ENCODE measurements at regions not wholly inside any gene's neighbourhood (a gene's known extent, or its start where the extent isn't known, plus 50 kb on each side); places are given as distances from the start of the nearest gene placed in this dataset.

DNA sequence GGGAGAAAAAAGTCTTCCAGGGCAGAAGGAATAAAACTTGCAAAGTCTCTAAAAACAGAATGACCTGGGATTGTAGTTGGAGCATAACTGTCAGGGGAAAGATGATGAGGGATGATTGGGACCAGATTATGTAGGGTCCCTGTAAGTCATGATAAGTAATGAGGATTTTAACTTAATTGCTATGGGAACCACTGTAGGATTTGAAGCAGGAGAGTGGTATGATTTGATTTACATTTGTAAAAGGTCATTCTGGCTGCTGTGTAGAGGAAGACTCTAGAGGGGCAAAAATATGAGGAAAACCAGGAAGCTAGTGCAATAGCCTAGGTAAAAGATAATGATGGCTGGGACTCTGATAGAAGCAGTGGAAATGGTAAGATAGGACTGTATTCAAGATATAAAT lies 900.2 kb downstream of the DIAPH3 start:
- Histone ChIP-seq H3K27ac (replicated peaks in 1 of 4) (no peak overlapping the region), H3K36me3 (no peaks in the 10 kb centered on the region), H3K4me3 (no peak overlapping the region), H3K9me3 (no peaks in the 10 kb centered on the region), H3K27me3 (no peaks in the 10 kb centered on the region), H3K4me1 (no peaks in the 10 kb centered on the region)
- intact Hi-C loops (cut with DNase I) = no loop called here
- no peak for TF ChIP-seq EP300 (IDR thresholded peaks at IDR 0.05)
- TF ChIP-seq, protein P1, sequence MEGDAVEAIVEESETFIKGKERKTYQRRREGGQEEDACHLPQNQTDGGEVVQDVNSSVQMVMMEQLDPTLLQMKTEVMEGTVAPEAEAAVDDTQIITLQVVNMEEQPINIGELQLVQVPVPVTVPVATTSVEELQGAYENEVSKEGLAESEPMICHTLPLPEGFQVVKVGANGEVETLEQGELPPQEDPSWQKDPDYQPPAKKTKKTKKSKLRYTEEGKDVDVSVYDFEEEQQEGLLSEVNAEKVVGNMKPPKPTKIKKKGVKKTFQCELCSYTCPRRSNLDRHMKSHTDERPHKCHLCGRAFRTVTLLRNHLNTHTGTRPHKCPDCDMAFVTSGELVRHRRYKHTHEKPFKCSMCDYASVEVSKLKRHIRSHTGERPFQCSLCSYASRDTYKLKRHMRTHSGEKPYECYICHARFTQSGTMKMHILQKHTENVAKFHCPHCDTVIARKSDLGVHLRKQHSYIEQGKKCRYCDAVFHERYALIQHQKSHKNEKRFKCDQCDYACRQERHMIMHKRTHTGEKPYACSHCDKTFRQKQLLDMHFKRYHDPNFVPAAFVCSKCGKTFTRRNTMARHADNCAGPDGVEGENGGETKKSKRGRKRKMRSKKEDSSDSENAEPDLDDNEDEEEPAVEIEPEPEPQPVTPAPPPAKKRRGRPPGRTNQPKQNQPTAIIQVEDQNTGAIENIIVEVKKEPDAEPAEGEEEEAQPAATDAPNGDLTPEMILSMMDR (IDR thresholded peaks at IDR 0.05) = no peak
- no peak for TF ChIP-seq POLR2AphosphoS5 (IDR thresholded peaks at IDR 0.05)
- no peak for TF ChIP-seq POLR2A (IDR thresholded peaks at IDR 0.05; ENCODE audit: low read depth)
- no peak for DNase-seq (ENCODE audit: extremely low spot score)

DNA sequence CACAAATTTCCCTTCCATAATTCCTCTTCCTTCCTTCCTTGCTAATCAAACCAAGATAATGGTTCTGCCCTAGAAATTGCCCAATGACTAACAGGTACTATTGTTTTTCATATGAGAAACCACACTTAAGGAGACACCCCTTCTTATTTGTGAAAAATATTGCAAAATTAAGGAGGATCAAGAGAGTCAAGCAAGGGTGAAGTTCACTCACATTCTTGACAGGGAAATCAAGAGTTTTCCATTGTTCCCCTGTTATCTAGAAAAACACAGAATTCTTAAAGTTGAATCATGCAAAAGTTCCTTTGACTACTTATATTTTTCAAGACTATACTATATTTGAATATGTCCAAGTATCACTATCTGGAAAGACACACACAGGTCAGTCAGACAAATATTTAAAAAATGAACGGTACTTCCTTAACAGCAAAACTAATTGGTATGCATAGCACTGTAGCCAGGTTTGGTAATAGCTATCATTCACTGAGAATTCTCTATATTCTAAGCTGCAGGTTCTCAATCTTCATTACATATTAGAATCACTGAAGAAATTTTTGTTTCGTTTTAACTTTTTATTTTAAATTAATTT lies 897.2 kb downstream of the DIAPH3 start:
- Histone ChIP-seq H3K4me3 (no peak overlapping the region), H3K9me3 (no peaks in the 10 kb centered on the region), H3K36me3 (no peaks in the 10 kb centered on the region), H3K27me3 (no peaks in the 10 kb centered on the region), H3K27ac (replicated peaks in 1 of 4) (no peak overlapping the region), H3K4me1 (no peaks in the 10 kb centered on the region)
- intact Hi-C loops (cut with DNase I) = no loop called here
- TF ChIP-seq POLR2AphosphoS5 (IDR thresholded peaks at IDR 0.05) (no peak), EP300 (IDR thresholded peaks at IDR 0.05) (no peak), POLR2A (IDR thresholded peaks at IDR 0.05; ENCODE audit: low read depth) (no peak)
- TF ChIP-seq, protein P1 (IDR thresholded peaks at IDR 0.05) = no peak
- WGBS = 56% methylated on average over 2 of the region's 2 CpGs
- no peak for DNase-seq (ENCODE audit: extremely low spot score)

DNA sequence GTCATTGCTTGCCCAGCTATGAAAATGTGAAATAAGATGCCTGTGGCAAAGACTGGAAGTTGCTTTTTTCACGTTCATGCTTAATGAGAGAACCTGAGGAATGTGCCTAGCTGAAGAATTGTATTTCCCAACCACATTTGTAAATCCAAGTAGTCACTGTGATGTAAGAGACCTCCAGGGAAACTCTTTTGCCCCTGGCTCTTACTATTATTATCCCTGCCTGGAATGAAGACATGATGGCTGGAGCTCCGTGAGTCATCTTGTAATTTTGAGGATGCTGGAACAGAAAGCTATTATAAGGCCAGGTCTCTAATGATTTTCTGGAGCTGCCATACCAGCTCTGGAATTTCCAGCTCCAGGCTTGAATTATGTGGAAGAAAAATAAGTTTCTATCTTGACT lies 894.3 kb downstream of the DIAPH3 start:
- Histone ChIP-seq H3K36me3 (no peaks in the 10 kb centered on the region), H3K4me1 (no peaks in the 10 kb centered on the region), H3K27me3 (no peaks in the 10 kb centered on the region), H3K27ac (replicated peaks in 1 of 4) (no peak overlapping the region), H3K4me3 (no peak overlapping the region), H3K9me3 (no peaks in the 10 kb centered on the region)
- intact Hi-C loops (cut with DNase I) = no loop called here
- 73% methylated on average over 2 of the region's 2 CpGs for WGBS
- TF ChIP-seq POLR2AphosphoS5 (IDR thresholded peaks at IDR 0.05) (no peak), POLR2A (IDR thresholded peaks at IDR 0.05; ENCODE audit: low read depth) (no peak), EP300 (IDR thresholded peaks at IDR 0.05) (no peak)
- TF ChIP-seq, protein P1 (IDR thresholded peaks at IDR 0.05) = no peak
- no peak for DNase-seq (ENCODE audit: extremely low spot score)

DNA sequence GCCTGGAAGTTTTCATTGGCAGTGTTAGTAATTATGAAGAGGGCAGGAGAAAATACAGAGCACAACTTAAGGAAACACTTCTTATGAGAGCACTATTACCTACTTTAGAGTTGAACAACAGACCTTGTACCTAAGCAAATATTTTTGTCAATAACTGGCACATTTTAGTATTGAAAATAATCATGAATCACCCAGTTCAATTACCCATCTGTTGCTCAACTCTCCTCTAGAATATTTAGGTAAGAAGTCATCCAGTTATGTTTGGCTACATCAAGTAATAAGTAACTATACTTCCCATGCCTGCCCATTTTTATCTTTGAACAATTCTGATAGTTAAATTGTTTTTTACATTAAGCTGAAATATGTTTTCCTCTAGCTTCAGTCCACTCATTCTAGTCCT lies 893.4 kb downstream of the DIAPH3 start:
- no peak for DNase-seq (ENCODE audit: extremely low spot score)
- no peaks in the 10 kb centered on the region for H3K27me3 ChIP-seq
- intact Hi-C loops (cut with DNase I) = no loop called here

More for the DNA sequence above, 893.4 kb downstream of the DIAPH3 start:
- no peaks in the 10 kb centered on the region for H3K9me3 ChIP-seq
- no peak overlapping the region for H3K27ac ChIP-seq (replicated peaks in 1 of 4)
- no peak for TF ChIP-seq POLR2A (IDR thresholded peaks at IDR 0.05; ENCODE audit: low read depth)
- TF ChIP-seq, protein P1 (IDR thresholded peaks at IDR 0.05) = no peak
- TF ChIP-seq EP300 (IDR thresholded peaks at IDR 0.05) = no peak
- no peak for TF ChIP-seq POLR2AphosphoS5 (IDR thresholded peaks at IDR 0.05)
- H3K4me3 ChIP-seq = no peak overlapping the region
- H3K4me1 ChIP-seq = no peaks in the 10 kb centered on the region
- no peaks in the 10 kb centered on the region for H3K36me3 ChIP-seq
